GM12878 (cell line): ENCODE measurements at regions not wholly inside any gene's neighbourhood (a gene's known extent, or its start where the extent isn't known, plus 50 kb on each side); places are given as distances from the start of the nearest gene placed in this dataset.

ENCODE experiments used
- ATF7 ChIP-seq: fragments of 450-650 bp; IDR thresholded peaks from 2 replicates; pipeline ENCODE4 v1.6.1; 2016; ENCODE audit warnings: low read depth, mild to moderate bottlenecking
- CBFB ChIP-seq: IDR thresholded peaks from 2 replicates; pipeline ENCODE4 v1.6.1; 2016; ENCODE audit warnings: antibody characterized with exemption, low read depth
- CREB1 ChIP-seq: IDR thresholded peaks from 2 replicates; pipeline ENCODE4 v1.6.1; 2012; ENCODE audit warnings: low read depth, mild to moderate bottlenecking, inconsistent platforms
- CTCF ChIP-seq, 3 experiments: IDR thresholded peaks in 2 of 3; conservative IDR thresholded peaks in 1 of 3; 2 replicates each; pipeline ENCODE4 v1.5.1; 2011; ENCODE audit warnings: low read depth in 3 of 3, low read length in 3 of 3, mild to moderate bottlenecking in 3 of 3, control low read depth in 2 of 3, moderate library complexity in 2 of 3, inconsistent platforms in 1 of 3, mixed read lengths in 1 of 3; ENCODE audit not compliant: control insufficient read depth in 2 of 3, insufficient read depth in 1 of 3; ENCODE audit errors: extremely low read depth in 1 of 3
- EZH2 ChIP-seq: IDR thresholded peaks from 2 replicates; pipeline ENCODE4 v1.6.1; 2012; ENCODE audit warnings: low read depth, mild to moderate bottlenecking, control low read depth, inconsistent platforms, low read length, borderline replicate concordance; ENCODE audit not compliant: control insufficient read depth
- FOXK2 ChIP-seq: fragments of 450-650 bp; IDR thresholded peaks from 2 replicates; pipeline ENCODE4 v1.6.1; 2017; ENCODE audit warnings: mild to moderate bottlenecking, moderate library complexity
- IKZF2 ChIP-seq, 2 experiments: fragments of 450-650 bp; IDR thresholded peaks; 2 replicates each; pipeline ENCODE4 v1.6.1; 2017; ENCODE audit warnings: mild to moderate bottlenecking in 2 of 2, moderate library complexity in 2 of 2
- NKRF ChIP-seq: fragments of 450-650 bp; conservative IDR thresholded peaks from 2 replicates; pipeline ENCODE4 v1.6.1; 2017; ENCODE audit warnings: mild to moderate bottlenecking, moderate library complexity
- POLR2A ChIP-seq: IDR thresholded peaks from 2 replicates; pipeline ENCODE4 v1.6.1; 2011; ENCODE audit warnings: low read depth, mild to moderate bottlenecking, low read length
- RELA ChIP-seq: fragments of 450-650 bp; IDR thresholded peaks from 2 replicates; pipeline ENCODE4 v1.8.0; 2014; ENCODE audit warnings: borderline replicate concordance; ENCODE audit not compliant: partially characterized antibody
- USF1 ChIP-seq: IDR thresholded peaks from 2 replicates; pipeline ENCODE4 v1.6.1; 2011; ENCODE audit warnings: borderline replicate concordance, low read depth, mild to moderate bottlenecking, moderate library complexity, mixed read lengths, low read length; ENCODE audit not compliant: insufficient read depth; ENCODE audit errors: extremely low read length
- YBX1 ChIP-seq: fragments of 450-650 bp; IDR thresholded peaks from 2 replicates; pipeline ENCODE4 v1.6.1; 2016; ENCODE audit warnings: antibody characterized with exemption
- ZBTB33 ChIP-seq: fragments of 450-650 bp; IDR thresholded peaks from 2 replicates; pipeline ENCODE4 v1.6.1; 2017; ENCODE audit warnings: mild to moderate bottlenecking

DNA sequence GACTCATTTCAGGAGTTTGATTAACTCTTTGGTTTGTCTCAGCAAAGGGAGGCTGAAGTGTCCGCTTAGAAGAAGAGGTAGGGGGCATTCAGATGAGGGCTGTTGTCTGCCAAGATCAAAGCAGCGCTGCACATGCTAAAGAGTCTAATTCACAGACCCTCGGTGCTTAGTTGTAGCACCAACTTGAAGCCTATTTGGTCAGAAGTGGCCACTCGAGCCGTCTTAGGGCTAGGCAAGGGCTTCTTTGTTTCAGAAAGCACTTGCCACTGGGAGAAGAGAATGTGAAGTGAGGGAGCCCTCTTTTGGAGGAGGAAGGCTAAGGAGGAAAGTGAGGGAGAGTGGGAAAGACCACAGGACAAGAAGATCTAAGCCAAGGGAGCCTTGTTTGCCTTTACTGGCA lies 313.4 kb upstream of the TMTC4 start:
- TF ChIP-seq ATF7: no peak
- no peak for TF ChIP-seq ZBTB33
- no peak for TF ChIP-seq YBX1
- TF ChIP-seq RELA: no peak
- no peak for TF ChIP-seq POLR2A
- TF ChIP-seq CBFB: no peak
- TF ChIP-seq CTCF (IDR thresholded peaks at IDR 0.05 in 2 of 3, conservative IDR thresholded peaks at IDR 0.05 in 1 of 3; ENCODE audit: control insufficient read depth in 2 of 3, extremely low read depth in 1 of 3, insufficient read depth in 1 of 3, low read depth in 3 of 3, low read length in 3 of 3): 0 out of 6 replicates have a peak, but pooled peaks of 1 of the 3 experiments have one; percentile 6
- no peak for TF ChIP-seq USF1
- no peak for TF ChIP-seq CREB1
- no peak for TF ChIP-seq EZH2
- no peak for TF ChIP-seq IKZF2 (IDR thresholded peaks at IDR 0.05)
- TF ChIP-seq FOXK2: no peak
- no peak for TF ChIP-seq NKRF
